K562 (cell line): ENCODE measurements at regions not wholly inside any gene's neighbourhood (a gene's known extent, or its start where the extent isn't known, plus 50 kb on each side); places are given as distances from the start of the nearest gene placed in this dataset.

Experiments
- ATF7 ChIP-seq: fragments of 450-650 bp; IDR thresholded peaks from 2 replicates; pipeline ENCODE4 v1.7.1; 2014; ENCODE audit warnings: mild to moderate bottlenecking, moderate library complexity
- CBFA2T2 ChIP-seq: fragments of 450-650 bp; conservative IDR thresholded peaks from 2 replicates; pipeline ENCODE4 v1.6.1; 2017; ENCODE audit warnings: mild to moderate bottlenecking
- GTF2F1 ChIP-seq: IDR thresholded peaks from 2 replicates; pipeline ENCODE4 v1.6.1; 2011; ENCODE audit warnings: low read depth, low read length, improper control_type of control experiment
- JUN ChIP-seq, 2 experiments: sonication (generic) in 1 of 2; formaldehyde crosslinking in 1 of 2; IDR thresholded peaks; 2 replicates each; pipeline versions ENCODE4 v1.6.1 to v1.8.0; 2012 to 2022; ENCODE audit warnings: borderline replicate concordance in 2 of 2, mild to moderate bottlenecking in 2 of 2, improper control_type of control experiment in 1 of 2, low read depth in 1 of 2, low read length in 1 of 2, missing genetic modification reagents in 1 of 2
- JUNB ChIP-seq: fragments of 450-650 bp; formaldehyde crosslinking; conservative IDR thresholded peaks from 2 replicates; pipeline ENCODE4 v1.4.0; 2020; ENCODE audit warnings: mild to moderate bottlenecking
- JUND ChIP-seq, 2 experiments: IDR thresholded peaks; 2 replicates in 1 of 2; 3 replicates in 1 of 2; pipeline ENCODE4 v1.6.1; 2011; ENCODE audit warnings: borderline replicate concordance in 2 of 2, low read depth in 2 of 2, low read length in 2 of 2, improper control_type of control experiment in 1 of 2, missing biosample characterization in 1 of 2, missing genetic modification characterization in 1 of 2, missing genetic modification reagents in 1 of 2
- POU5F1 ChIP-seq: fragments of 150-350 bp; IDR thresholded peaks from 2 replicates; pipeline ENCODE4 v1.6.1; 2014; ENCODE audit warnings: borderline replicate concordance, low read length, low read depth, mild to moderate bottlenecking; ENCODE audit not compliant: partially characterized antibody
- TEAD4 ChIP-seq, 2 experiments: sonication (generic) in 1 of 2; formaldehyde crosslinking in 1 of 2; IDR thresholded peaks; 2 replicates each; pipeline versions ENCODE4 v1.6.1 to v1.8.0; 2012 to 2022; ENCODE audit warnings: borderline replicate concordance in 1 of 2, inconsistent platforms in 1 of 2, low read length in 1 of 2, mild to moderate bottlenecking in 1 of 2, missing genetic modification reagents in 1 of 2
- ZC3H8 ChIP-seq: fragments of 450-650 bp; IDR thresholded peaks from 2 replicates; pipeline ENCODE4 v1.6.1; 2017
- ZFP36 ChIP-seq: fragments of 150-350 bp; IDR thresholded peaks from 2 replicates; pipeline ENCODE4 v1.6.1; 2018; ENCODE audit warnings: low read length, low read depth; ENCODE audit not compliant: partially characterized antibody
- ZNF444 ChIP-seq: fragments of 250-450 bp; sonication (Bioruptor Pico); IDR thresholded peaks from 2 replicates; pipeline ENCODE4 v1.4.0; 2020; ENCODE audit warnings: mild to moderate bottlenecking, moderate library complexity
- TF ChIP-seq, protein P1 (sequence below): fragments of 450-650 bp; IDR thresholded peaks from 2 replicates; pipeline ENCODE4 v1.6.1; 2018; ENCODE audit not compliant: partially characterized antibody
- TF ChIP-seq, protein P2 (sequence below): sonication (generic); formaldehyde crosslinking; IDR thresholded peaks from 2 replicates; pipeline ENCODE4 v1.8.1; 2023; ENCODE audit warnings: mild to moderate bottlenecking, missing genetic modification reagents
- TF ChIP-seq, protein P3 (sequence below), 2 experiments: fragments of 450-650 bp in 1 of 2; sonication (generic) in 1 of 2; formaldehyde crosslinking in 1 of 2; IDR thresholded peaks in 1 of 2; conservative IDR thresholded peaks in 1 of 2; 2 replicates each; pipeline versions ENCODE4 v1.6.1 to v1.8.1; 2016 to 2023; ENCODE audit warnings: mild to moderate bottlenecking in 2 of 2, moderate library complexity in 2 of 2, inconsistent platforms in 1 of 2, missing genetic modification reagents in 1 of 2
- TF ChIP-seq, protein P4 (sequence below): fragments of 450-650 bp; formaldehyde crosslinking; IDR thresholded peaks from 2 replicates; pipeline ENCODE4 v1.4.0; 2020; ENCODE audit warnings: mild to moderate bottlenecking, mixed read lengths

DNA sequence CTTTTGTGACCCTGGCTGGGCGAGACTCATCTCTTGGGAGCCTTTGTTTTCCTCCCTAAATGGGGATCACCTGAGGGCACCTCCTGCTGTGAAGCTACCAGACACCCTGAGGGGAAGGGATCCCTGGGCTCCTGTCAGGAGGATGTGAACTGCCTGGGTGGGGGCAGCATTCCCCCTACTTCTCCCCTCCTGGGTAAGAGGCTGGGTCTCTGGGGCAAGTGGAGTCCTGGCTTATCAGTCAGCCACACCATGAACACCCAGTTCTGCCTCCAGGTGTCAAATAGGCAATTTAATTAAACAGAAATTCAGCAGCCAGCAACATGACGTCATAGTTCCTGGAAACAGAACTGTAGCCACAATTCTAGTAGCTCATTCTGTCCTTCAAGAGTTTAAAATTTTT is 97.7 kb upstream of the RET start (continued):
- TF ChIP-seq, protein P1, sequence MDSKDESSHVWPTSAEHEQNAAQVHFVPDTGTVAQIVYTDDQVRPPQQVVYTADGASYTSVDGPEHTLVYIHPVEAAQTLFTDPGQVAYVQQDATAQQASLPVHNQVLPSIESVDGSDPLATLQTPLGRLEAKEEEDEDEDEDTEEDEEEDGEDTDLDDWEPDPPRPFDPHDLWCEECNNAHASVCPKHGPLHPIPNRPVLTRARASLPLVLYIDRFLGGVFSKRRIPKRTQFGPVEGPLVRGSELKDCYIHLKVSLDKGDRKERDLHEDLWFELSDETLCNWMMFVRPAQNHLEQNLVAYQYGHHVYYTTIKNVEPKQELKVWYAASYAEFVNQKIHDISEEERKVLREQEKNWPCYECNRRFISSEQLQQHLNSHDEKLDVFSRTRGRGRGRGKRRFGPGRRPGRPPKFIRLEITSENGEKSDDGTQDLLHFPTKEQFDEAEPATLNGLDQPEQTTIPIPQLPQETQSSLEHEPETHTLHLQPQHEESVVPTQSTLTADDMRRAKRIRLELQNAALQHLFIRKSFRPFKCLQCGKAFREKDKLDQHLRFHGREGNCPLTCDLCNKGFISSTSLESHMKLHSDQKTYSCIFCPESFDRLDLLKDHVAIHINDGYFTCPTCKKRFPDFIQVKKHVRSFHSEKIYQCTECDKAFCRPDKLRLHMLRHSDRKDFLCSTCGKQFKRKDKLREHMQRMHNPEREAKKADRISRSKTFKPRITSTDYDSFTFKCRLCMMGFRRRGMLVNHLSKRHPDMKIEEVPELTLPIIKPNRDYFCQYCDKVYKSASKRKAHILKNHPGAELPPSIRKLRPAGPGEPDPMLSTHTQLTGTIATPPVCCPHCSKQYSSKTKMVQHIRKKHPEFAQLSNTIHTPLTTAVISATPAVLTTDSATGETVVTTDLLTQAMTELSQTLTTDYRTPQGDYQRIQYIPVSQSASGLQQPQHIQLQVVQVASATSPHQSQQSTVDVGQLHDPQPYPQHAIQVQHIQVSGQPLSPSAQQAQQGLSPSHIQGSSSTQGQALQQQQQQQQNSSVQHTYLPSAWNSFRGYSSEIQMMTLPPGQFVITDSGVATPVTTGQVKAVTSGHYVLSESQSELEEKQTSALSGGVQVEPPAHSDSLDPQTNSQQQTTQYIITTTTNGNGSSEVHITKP: no peak
- peak; percentile 86 for TF ChIP-seq JUND (IDR thresholded peaks at IDR 0.05; ENCODE audit: borderline replicate concordance, low read depth, low read length)
- peak; percentile 89; the same call in 2 of the 3 replicates for TF ChIP-seq JUND (tag; IDR thresholded peaks at IDR 0.05; ENCODE audit: borderline replicate concordance, low read depth, low read length)
- TF ChIP-seq ZNF444: no peak
- TF ChIP-seq, protein P2, sequence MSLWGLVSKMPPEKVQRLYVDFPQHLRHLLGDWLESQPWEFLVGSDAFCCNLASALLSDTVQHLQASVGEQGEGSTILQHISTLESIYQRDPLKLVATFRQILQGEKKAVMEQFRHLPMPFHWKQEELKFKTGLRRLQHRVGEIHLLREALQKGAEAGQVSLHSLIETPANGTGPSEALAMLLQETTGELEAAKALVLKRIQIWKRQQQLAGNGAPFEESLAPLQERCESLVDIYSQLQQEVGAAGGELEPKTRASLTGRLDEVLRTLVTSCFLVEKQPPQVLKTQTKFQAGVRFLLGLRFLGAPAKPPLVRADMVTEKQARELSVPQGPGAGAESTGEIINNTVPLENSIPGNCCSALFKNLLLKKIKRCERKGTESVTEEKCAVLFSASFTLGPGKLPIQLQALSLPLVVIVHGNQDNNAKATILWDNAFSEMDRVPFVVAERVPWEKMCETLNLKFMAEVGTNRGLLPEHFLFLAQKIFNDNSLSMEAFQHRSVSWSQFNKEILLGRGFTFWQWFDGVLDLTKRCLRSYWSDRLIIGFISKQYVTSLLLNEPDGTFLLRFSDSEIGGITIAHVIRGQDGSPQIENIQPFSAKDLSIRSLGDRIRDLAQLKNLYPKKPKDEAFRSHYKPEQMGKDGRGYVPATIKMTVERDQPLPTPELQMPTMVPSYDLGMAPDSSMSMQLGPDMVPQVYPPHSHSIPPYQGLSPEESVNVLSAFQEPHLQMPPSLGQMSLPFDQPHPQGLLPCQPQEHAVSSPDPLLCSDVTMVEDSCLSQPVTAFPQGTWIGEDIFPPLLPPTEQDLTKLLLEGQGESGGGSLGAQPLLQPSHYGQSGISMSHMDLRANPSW: no peak
- TF ChIP-seq GTF2F1: no peak
- peak; percentile 98 for TF ChIP-seq ATF7
- TF ChIP-seq CBFA2T2: 0 out of 2 replicates have a peak, but pooled peaks have one; percentile 6
- TF ChIP-seq ZC3H8: no peak
- TF ChIP-seq, protein P3, sequence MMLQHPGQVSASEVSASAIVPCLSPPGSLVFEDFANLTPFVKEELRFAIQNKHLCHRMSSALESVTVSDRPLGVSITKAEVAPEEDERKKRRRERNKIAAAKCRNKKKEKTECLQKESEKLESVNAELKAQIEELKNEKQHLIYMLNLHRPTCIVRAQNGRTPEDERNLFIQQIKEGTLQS (IDR thresholded peaks at IDR 0.05): peak; percentile 93
- TF ChIP-seq, protein P3 (CRISPR knock-in tag; conservative IDR thresholded peaks at IDR 0.05): no peak
- TF ChIP-seq JUN (IDR thresholded peaks at IDR 0.05; ENCODE audit: borderline replicate concordance, low read depth, low read length): peak; percentile 66; the same call in 1 of the 2 replicates
- TF ChIP-seq JUN (CRISPR knock-in tag; IDR thresholded peaks at IDR 0.05; ENCODE audit: borderline replicate concordance): no peak
- TF ChIP-seq, protein P4, sequence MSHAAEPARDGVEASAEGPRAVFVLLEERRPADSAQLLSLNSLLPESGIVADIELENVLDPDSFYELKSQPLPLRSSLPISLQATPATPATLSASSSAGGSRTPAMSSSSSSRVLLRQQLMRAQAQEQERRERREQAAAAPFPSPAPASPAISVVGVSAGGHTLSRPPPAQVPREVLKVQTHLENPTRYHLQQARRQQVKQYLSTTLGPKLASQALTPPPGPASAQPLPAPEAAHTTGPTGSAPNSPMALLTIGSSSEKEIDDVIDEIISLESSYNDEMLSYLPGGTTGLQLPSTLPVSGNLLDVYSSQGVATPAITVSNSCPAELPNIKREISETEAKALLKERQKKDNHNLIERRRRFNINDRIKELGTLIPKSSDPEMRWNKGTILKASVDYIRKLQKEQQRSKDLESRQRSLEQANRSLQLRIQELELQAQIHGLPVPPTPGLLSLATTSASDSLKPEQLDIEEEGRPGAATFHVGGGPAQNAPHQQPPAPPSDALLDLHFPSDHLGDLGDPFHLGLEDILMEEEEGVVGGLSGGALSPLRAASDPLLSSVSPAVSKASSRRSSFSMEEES: no peak
- TF ChIP-seq POU5F1: no peak
- TF ChIP-seq ZFP36: no peak
- TF ChIP-seq JUNB (CRISPR knock-in tag): peak; percentile 71; the same call in 1 of the 2 replicates
- TF ChIP-seq TEAD4 (IDR thresholded peaks at IDR 0.05; ENCODE audit: low read length): peak; percentile 10; the same call in 1 of the 2 replicates
- no peak for TF ChIP-seq TEAD4 (CRISPR knock-in tag; IDR thresholded peaks at IDR 0.05; ENCODE audit: borderline replicate concordance)
